OCI-LY1 (cell line): ENCODE measurements at regions not wholly inside any gene's neighbourhood (a gene's known extent, or its start where the extent isn't known, plus 50 kb on each side); places are given as distances from the start of the nearest gene placed in this dataset.

ENCODE experiments used
- H2AFZ ChIP-seq: fragments of 200-600 bp; sonication (generic), shearing (Covaris generic); 2 replicates; pipeline ENCODE4 v1.6.0; 2014; ENCODE audit warnings: antibody characterized with exemption, mild to moderate bottlenecking, low read length
- H3F3A ChIP-seq: fragments of 200-600 bp; sonication (generic), shearing (Covaris generic); 2 replicates; pipeline ENCODE4 v1.6.0; 2014; ENCODE audit warnings: mild to moderate bottlenecking, antibody characterized with exemption, low read length, moderate library complexity; ENCODE audit not compliant: insufficient read depth
- H3K27ac ChIP-seq: fragments of 200-600 bp; sonication (generic); 2 replicates; pipeline ENCODE4 v1.5.1; 2014; ENCODE audit warnings: low read length, mixed run types, mild to moderate bottlenecking, low read depth; ENCODE audit not compliant: poor library complexity, severe bottlenecking
- H3K27me3 ChIP-seq: fragments of 200-600 bp; sonication (generic); 2 replicates; pipeline ENCODE4 v1.6.0; 2014; ENCODE audit warnings: antibody characterized with exemption, mild to moderate bottlenecking, low read length, moderate library complexity; ENCODE audit not compliant: insufficient read depth
- H3K36me3 ChIP-seq: fragments of 200-600 bp; sonication (generic); 2 replicates; pipeline ENCODE4 v1.6.1; 2014; ENCODE audit warnings: mild to moderate bottlenecking, antibody characterized with exemption, low read length, moderate library complexity, mixed read lengths; ENCODE audit not compliant: insufficient read depth
- H3K4me1 ChIP-seq: fragments of 200-600 bp; sonication (generic); 2 replicates; pipeline ENCODE4 v1.5.1; 2014; ENCODE audit warnings: mild to moderate bottlenecking, low read length, moderate library complexity; ENCODE audit not compliant: insufficient read depth, severe bottlenecking
- H3K4me2 ChIP-seq: fragments of 200-600 bp; sonication (generic), shearing (Covaris generic); 2 replicates; pipeline ENCODE4 v1.6.1; 2014; ENCODE audit warnings: low read length
- H3K4me3 ChIP-seq: fragments of 200-600 bp; sonication (generic); 2 replicates; pipeline ENCODE4 v1.5.1; 2014; ENCODE audit warnings: low read length, low read depth, mild to moderate bottlenecking, mixed read lengths; ENCODE audit not compliant: poor library complexity, severe bottlenecking
- H3K79me2 ChIP-seq: fragments of 200-600 bp; shearing (Covaris generic); 2 replicates; pipeline ENCODE4 v1.6.1; 2016; ENCODE audit warnings: mixed run types, low read length, mixed read lengths; ENCODE audit not compliant: insufficient read depth
- H3K9ac ChIP-seq: fragments of 200-600 bp; sonication (generic), shearing (Covaris generic); 2 replicates; pipeline ENCODE4 v1.6.1; 2014; ENCODE audit warnings: mild to moderate bottlenecking, low read length, mixed read lengths
- H3K9me2 ChIP-seq: fragments of 200-600 bp; sonication (generic), shearing (Covaris generic); 2 replicates; pipeline ENCODE4 v1.6.1; 2014; ENCODE audit warnings: low read depth, mild to moderate bottlenecking, low read length, mixed read lengths
- H3K9me3 ChIP-seq: fragments of 200-600 bp; shearing (Covaris generic); 2 replicates; pipeline ENCODE4 v1.6.1; 2014; ENCODE audit warnings: low read length, mixed read lengths
- H4K20me1 ChIP-seq: fragments of 200-600 bp; sonication (generic), shearing (Covaris generic); 2 replicates; pipeline ENCODE4 v1.6.0; 2016; ENCODE audit warnings: mild to moderate bottlenecking, low read length; ENCODE audit not compliant: insufficient read depth
- CTCF ChIP-seq: fragments of 200-600 bp; sonication (generic), shearing (Covaris generic); IDR thresholded peaks from 2 replicates; pipeline ENCODE4 v1.5.1; 2017; ENCODE audit warnings: mild to moderate bottlenecking, antibody characterized with exemption, low read length, moderate library complexity, mixed read lengths
- EZH2 ChIP-seq: fragments of 200-600 bp; sonication (generic), shearing (Covaris generic); IDR thresholded peaks from 2 replicates; pipeline ENCODE4 v1.8.0; 2017; ENCODE audit warnings: borderline replicate concordance, mixed run types, mild to moderate bottlenecking, antibody characterized with exemption, low read length, moderate library complexity, mixed read lengths

GRCh38 chr7:24483804-24484203 is 89.4 kb upstream of the PALS2 start:
- TF ChIP-seq CTCF (no peak), EZH2 (no peak)
- Histone ChIP-seq H3K9me3 (no peaks in the 10 kb centered on the region), H2AFZ (no peak overlapping the region), H3K9ac (no peak overlapping the region), H3K27ac (no peak overlapping the region), H3K27me3 (no peaks in the 10 kb centered on the region), H3K4me2 (no peak overlapping the region), H3K4me1 (no peaks in the 10 kb centered on the region), H3K4me3 (no peak overlapping the region), H3K79me2 (no peaks in the 10 kb centered on the region), H4K20me1 (no peaks in the 10 kb centered on the region), H3K9me2 (no peaks in the 10 kb centered on the region), H3K36me3 (no peaks in the 10 kb centered on the region), H3F3A (no peaks in the 10 kb centered on the region)

- Histone ChIP-seq H3F3A (no peaks in the 10 kb centered on the region), H3K9ac (no peak overlapping the region), H3K36me3 (no peaks in the 10 kb centered on the region), H3K9me2 (no peaks in the 10 kb centered on the region), H3K4me2 (no peak overlapping the region), H3K79me2 (no peaks in the 10 kb centered on the region), H4K20me1 (no peaks in the 10 kb centered on the region), H3K4me1 (no peaks in the 10 kb centered on the region), H2AFZ (no peak overlapping the region), H3K27me3 (no peaks in the 10 kb centered on the region; the same call in 1 of the 2 replicates), H3K9me3 (no peaks in the 10 kb centered on the region), H3K4me3 (no peak overlapping the region), H3K27ac (no peak overlapping the region)
- no peak for TF ChIP-seq EZH2
- no peak for TF ChIP-seq CTCF
These were observed 80.7 kb upstream of the PALS2 start for GRCh38 chr7:24492576-24492975.

- Histone ChIP-seq H3K27ac (no peak overlapping the region), H3K79me2 (no peaks in the 10 kb centered on the region), H3K36me3 (no peaks in the 10 kb centered on the region), H2AFZ (no peak overlapping the region), H3K4me1 (no peaks in the 10 kb centered on the region), H3K9ac (no peak overlapping the region), H3K9me3 (no peaks in the 10 kb centered on the region), H3F3A (no peaks in the 10 kb centered on the region), H3K4me2 (no peak overlapping the region), H3K4me3 (no peak overlapping the region), H3K27me3 (no peaks in the 10 kb centered on the region; the same call in 1 of the 2 replicates), H3K9me2 (no peaks in the 10 kb centered on the region), H4K20me1 (no peaks in the 10 kb centered on the region)
- no peak for TF ChIP-seq EZH2
- TF ChIP-seq CTCF = no peak
These were observed 78.4 kb upstream of the PALS2 start for GRCh38 chr7:24494832-24495231.
